Progenitor cell of endocrine pancreas (in vitro differentiated cells): ENCODE measurements at regions not wholly inside any gene's neighbourhood (a gene's known extent, or its start where the extent isn't known, plus 50 kb on each side); places are given as distances from the start of the nearest gene placed in this dataset.

Experiments used
- DNase-seq: peaks from one replicate; pipeline ENCODE4 v3.0.0; 2021; ENCODE audit warnings: low spot score; ENCODE audit not compliant: unreplicated experiment
- H3K27ac Mint-ChIP-seq: 2 replicates; pipeline ENCODE4 v1.8.0; 2021; ENCODE audit warnings: mild to moderate bottlenecking, moderate library complexity, mixed read lengths
- H3K27me3 Mint-ChIP-seq: 2 replicates; pipeline ENCODE4 v1.8.0; 2021; ENCODE audit warnings: mixed read lengths
- H3K36me3 Mint-ChIP-seq: 2 replicates; pipeline ENCODE4 v1.8.0; 2022; ENCODE audit warnings: mixed read lengths; ENCODE audit not compliant: insufficient read depth
- H3K4me1 Mint-ChIP-seq: 2 replicates; pipeline ENCODE4 v1.8.0; 2021; ENCODE audit warnings: low read depth, mixed read lengths
- H3K4me3 Mint-ChIP-seq: 2 replicates; pipeline ENCODE4 v1.8.0; 2021; ENCODE audit warnings: low read depth, mild to moderate bottlenecking, moderate library complexity, mixed read lengths
- H3K9me3 Mint-ChIP-seq: 2 replicates; pipeline ENCODE4 v1.8.0; 2021; ENCODE audit warnings: low read depth, mixed read lengths
- CTCF ChIP-seq: fragments of 200-600 bp; sonication (generic); IDR thresholded peaks from one replicate; pipeline ENCODE4 v1.5.0; 2021; ENCODE audit warnings: antibody characterized with exemption, mild to moderate bottlenecking; ENCODE audit not compliant: unreplicated experiment

- TF ChIP-seq CTCF: no peak
- Mint-ChIP-seq H3K4me3 (no peak overlapping the region), H3K27me3 (peaks cover 19% of the 10 kb centered on the region), H3K27ac (no peak overlapping the region), H3K4me1 (peaks cover 20% of the 10 kb centered on the region), H3K9me3 (peaks cover 20% of the 10 kb centered on the region), H3K36me3 (no peaks in the 10 kb centered on the region)
- DNase-seq: no peak
Observed at GRCh38 chr2:187865025-187865424, 310.8 kb upstream of the TFPI start.

GRCh38 chr2:187867165-187867564 lies 312.9 kb upstream of the TFPI start:
- Mint-ChIP-seq H3K27ac (no peak overlapping the region), H3K4me1 (peaks cover 21% of the 10 kb centered on the region), H3K9me3 (peaks cover 20% of the 10 kb centered on the region), H3K36me3 (no peaks in the 10 kb centered on the region), H3K27me3 (peaks cover 19% of the 10 kb centered on the region), H3K4me3 (no peak overlapping the region)
- no peak for TF ChIP-seq CTCF
- no peak for DNase-seq

- TF ChIP-seq CTCF: no peak
- Mint-ChIP-seq H3K36me3 (no peaks in the 10 kb centered on the region), H3K27ac (no peak overlapping the region), H3K27me3 (peaks cover 22% of the 10 kb centered on the region), H3K4me1 (peaks cover 17% of the 10 kb centered on the region), H3K4me3 (no peak overlapping the region), H3K9me3 (peaks cover 20% of the 10 kb centered on the region)
- DNase-seq: no peak
Observed at GRCh38 chr2:187869195-187869594, 315.0 kb upstream of the TFPI start.

- peaks cover 7% of the 10 kb centered on the region for H3K4me1 Mint-ChIP-seq
- H3K27me3 Mint-ChIP-seq: peaks cover 22% of the 10 kb centered on the region
- no peak overlapping the region for H3K27ac Mint-ChIP-seq
- no peak for TF ChIP-seq CTCF
- peaks cover 20% of the 10 kb centered on the region for H3K9me3 Mint-ChIP-seq
- no peak for DNase-seq
- H3K36me3 Mint-ChIP-seq: no peaks in the 10 kb centered on the region
- H3K4me3 Mint-ChIP-seq: no peak overlapping the region
Observed at GRCh38 chr2:187871506-187871905, 317.3 kb upstream of the TFPI start.

- H3K9me3 Mint-ChIP-seq: peaks cover 6% of the 10 kb centered on the region
- no peak for TF ChIP-seq CTCF
- H3K27me3 Mint-ChIP-seq: peaks cover 17% of the 10 kb centered on the region
- H3K4me3 Mint-ChIP-seq: no peak overlapping the region
- H3K4me1 Mint-ChIP-seq: peaks cover 10% of the 10 kb centered on the region
- H3K36me3 Mint-ChIP-seq: no peaks in the 10 kb centered on the region
- no peak for DNase-seq
- no peak overlapping the region for H3K27ac Mint-ChIP-seq
Observed at GRCh38 chr2:187873132-187873531, 318.9 kb upstream of the TFPI start.
